BLaER1 treated with 17β-estradiol and CSF1 and Interleukin-3, amounts not matched to agents 10 nM and 100 nM (cell line): ENCODE measurements at regions not wholly inside any gene's neighbourhood (a gene's known extent, or its start where the extent isn't known, plus 50 kb on each side); places are given as distances from the start of the nearest gene placed in this dataset.

Experiments used
- H3K27ac ChIP-seq, 11 experiments: shearing (Covaris generic); formaldehyde crosslinking; 2 replicates each; pipeline ENCODE4 v1.8.1; 2022
- H3K27me3 ChIP-seq, 11 experiments: shearing (Covaris generic); formaldehyde crosslinking; 2 replicates each; pipeline ENCODE4 v1.8.1; 2022
- H3K36me3 ChIP-seq, 11 experiments: shearing (Covaris generic); formaldehyde crosslinking; 2 replicates each; pipeline ENCODE4 v1.8.1; 2022
- H3K4me1 ChIP-seq, 10 experiments: shearing (Covaris generic); formaldehyde crosslinking; 2 replicates each; pipeline ENCODE4 v1.8.1; 2022
- H3K4me2 ChIP-seq, 11 experiments: shearing (Covaris generic); formaldehyde crosslinking; 2 replicates each; pipeline ENCODE4 v1.8.1; 2022
- H3K4me3 ChIP-seq, 10 experiments: shearing (Covaris generic); formaldehyde crosslinking; 2 replicates each; pipeline ENCODE4 v1.8.1; 2022
- H3K9ac ChIP-seq, 11 experiments: shearing (Covaris generic); formaldehyde crosslinking; 2 replicates each; pipeline ENCODE4 v1.8.1; 2022
- H3K9me3 ChIP-seq, 11 experiments: shearing (Covaris generic); formaldehyde crosslinking; replicated peaks in 1 of 11; 2 replicates each; pipeline ENCODE4 v1.8.1; 2022
- H4K20me1 ChIP-seq, 11 experiments: shearing (Covaris generic); formaldehyde crosslinking; 2 replicates each; pipeline ENCODE4 v1.8.1; 2022
- Cebpa-rat ChIP-seq, 11 experiments: shearing (Covaris generic); IDR thresholded peaks; 2 replicates each; pipeline ENCODE4 v1.8.1; 2022

DNA sequence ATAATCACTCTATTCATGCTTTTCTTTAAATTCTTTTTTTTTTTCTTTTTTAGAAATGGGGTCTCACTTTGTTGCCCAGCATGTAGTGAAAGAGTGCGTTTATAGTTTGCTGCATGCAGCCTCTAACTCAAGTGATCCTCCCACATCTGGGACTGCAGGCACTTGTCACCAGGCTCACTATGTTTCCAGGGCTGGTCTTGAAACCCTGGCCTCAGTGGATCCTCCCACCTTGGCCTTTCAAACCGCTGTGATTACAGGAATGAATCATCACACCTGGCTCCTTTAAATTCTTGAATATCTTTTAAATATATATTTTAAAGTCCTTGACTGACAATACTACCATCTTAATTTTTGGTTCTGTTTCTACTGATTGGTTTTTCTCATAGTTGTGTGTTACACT is 591.6 kb upstream of the KCND2 start:
- no peaks in the 10 kb centered on the region for H3K27me3 ChIP-seq
- TF ChIP-seq Cebpa-rat (IDR thresholded peaks at IDR 0.05) = no peak
- no peaks in the 10 kb centered on the region for H4K20me1 ChIP-seq
- H3K4me1 ChIP-seq = no peaks in the 10 kb centered on the region
- H3K9me3 ChIP-seq = no peaks in the 10 kb centered on the region
- no peak overlapping the region for H3K4me3 ChIP-seq
- H3K27ac ChIP-seq = no peak overlapping the region
- no peaks in the 10 kb centered on the region for H3K36me3 ChIP-seq
- no peak overlapping the region for H3K4me2 ChIP-seq
- no peak overlapping the region for H3K9ac ChIP-seq

GRCh38 chr7:119684763-119685162 is 588.2 kb upstream of the KCND2 start:
- no peak for TF ChIP-seq Cebpa-rat (IDR thresholded peaks at IDR 0.05)
- H3K4me1 ChIP-seq = no peaks in the 10 kb centered on the region
- no peak overlapping the region for H3K4me2 ChIP-seq
- no peaks in the 10 kb centered on the region for H3K36me3 ChIP-seq
- H3K9me3 ChIP-seq = no peaks in the 10 kb centered on the region
- H3K27ac ChIP-seq = no peak overlapping the region
- no peaks in the 10 kb centered on the region for H3K27me3 ChIP-seq
- no peak overlapping the region for H3K9ac ChIP-seq
- H4K20me1 ChIP-seq = no peaks in the 10 kb centered on the region
- H3K4me3 ChIP-seq = no peak overlapping the region

DNA sequence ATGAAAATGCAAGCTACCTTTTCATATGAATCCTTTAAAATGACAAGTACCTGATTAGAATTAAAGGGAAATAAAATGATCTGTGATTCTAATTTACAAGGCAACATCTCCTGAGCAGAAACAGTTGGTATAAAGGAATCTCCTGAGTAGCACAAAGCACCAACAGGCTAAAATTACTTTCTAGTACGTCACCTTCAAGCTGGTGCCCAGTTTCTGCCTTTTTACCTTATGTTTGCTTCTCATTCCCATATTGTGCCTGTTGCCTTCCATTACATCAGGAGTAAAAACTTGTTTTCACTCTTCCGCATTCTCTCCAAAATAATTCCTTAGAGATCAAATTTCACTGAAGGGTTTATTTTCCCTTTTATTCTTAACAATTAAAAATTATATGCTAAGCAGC is 587.1 kb upstream of the KCND2 start:
- Histone ChIP-seq H3K9ac (no peak overlapping the region), H3K9me3 (no peaks in the 10 kb centered on the region), H3K27me3 (no peaks in the 10 kb centered on the region), H3K36me3 (no peaks in the 10 kb centered on the region), H3K4me1 (no peaks in the 10 kb centered on the region), H3K4me3 (no peak overlapping the region), H3K4me2 (no peak overlapping the region), H4K20me1 (no peaks in the 10 kb centered on the region), H3K27ac (no peak overlapping the region)
- TF ChIP-seq Cebpa-rat (IDR thresholded peaks at IDR 0.05) = no peak

- Histone ChIP-seq H3K27me3 (no peaks in the 10 kb centered on the region), H3K4me1 (no peaks in the 10 kb centered on the region), H3K9ac (no peak overlapping the region), H3K4me3 (no peak overlapping the region), H3K9me3 (no peaks in the 10 kb centered on the region), H3K36me3 (no peaks in the 10 kb centered on the region), H3K27ac (no peak overlapping the region), H4K20me1 (no peaks in the 10 kb centered on the region), H3K4me2 (no peak overlapping the region)
- no peak for TF ChIP-seq Cebpa-rat (IDR thresholded peaks at IDR 0.05)
Measured at GRCh38 chr7:119688831-119689230, 584.1 kb upstream of the KCND2 start.

DNA sequence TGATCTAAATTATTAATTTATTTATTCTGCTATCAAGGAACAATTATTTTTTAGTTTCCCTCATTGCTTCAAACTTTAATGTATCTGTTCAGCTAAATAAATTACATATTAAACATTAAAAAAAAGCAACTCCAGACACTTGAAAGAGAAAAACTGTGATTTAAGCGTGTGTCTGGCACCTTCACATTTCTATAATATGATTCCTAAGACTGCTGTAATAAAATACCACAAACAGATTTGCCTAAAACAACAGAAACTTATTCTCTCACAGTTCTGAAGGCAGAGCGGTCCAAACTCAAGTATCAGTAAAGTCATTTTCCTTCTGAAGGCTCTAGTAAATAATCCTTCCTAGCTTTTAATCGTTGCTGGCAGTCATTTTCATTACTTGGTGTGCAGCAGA is 580.4 kb upstream of the KCND2 start:
- Histone ChIP-seq H3K4me3 (no peak overlapping the region), H3K27ac (no peak overlapping the region), H3K4me2 (no peak overlapping the region), H3K36me3 (no peaks in the 10 kb centered on the region), H3K9me3 (no peaks in the 10 kb centered on the region), H3K9ac (no peak overlapping the region), H3K27me3 (no peaks in the 10 kb centered on the region), H4K20me1 (no peaks in the 10 kb centered on the region), H3K4me1 (no peaks in the 10 kb centered on the region)
- no peak for TF ChIP-seq Cebpa-rat (IDR thresholded peaks at IDR 0.05)

- Histone ChIP-seq H3K27me3 (no peaks in the 10 kb centered on the region), H3K9ac (no peak overlapping the region), H4K20me1 (no peaks in the 10 kb centered on the region), H3K9me3 (no peaks in the 10 kb centered on the region), H3K27ac (no peak overlapping the region), H3K36me3 (no peaks in the 10 kb centered on the region), H3K4me3 (no peak overlapping the region), H3K4me1 (no peaks in the 10 kb centered on the region), H3K4me2 (no peak overlapping the region)
- TF ChIP-seq Cebpa-rat (IDR thresholded peaks at IDR 0.05) = no peak
Measured at GRCh38 chr7:119694506-119694905, 578.5 kb upstream of the KCND2 start.

DNA sequence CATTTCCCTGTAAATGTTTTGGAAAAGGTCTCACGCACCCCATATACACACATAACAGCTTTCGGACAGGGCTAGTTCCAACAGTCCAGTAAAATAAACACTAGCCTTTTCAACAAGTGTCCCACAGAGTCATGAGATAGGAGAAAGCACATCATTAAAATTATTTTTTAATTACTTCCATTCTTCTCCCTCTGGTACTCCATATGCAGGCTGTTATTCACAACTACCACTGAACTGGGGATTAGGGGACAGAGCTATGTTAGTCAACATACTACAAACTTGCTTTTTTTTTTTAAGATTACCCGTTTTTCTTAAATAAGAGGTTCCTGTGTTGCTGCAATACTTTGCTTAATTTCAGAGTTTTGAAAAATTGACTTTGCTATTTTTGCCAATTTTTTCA is 576.6 kb upstream of the KCND2 start:
- Histone ChIP-seq H3K27ac (no peak overlapping the region), H3K4me1 (no peaks in the 10 kb centered on the region), H4K20me1 (no peaks in the 10 kb centered on the region), H3K4me2 (no peak overlapping the region), H3K27me3 (no peaks in the 10 kb centered on the region), H3K9me3 (no peaks in the 10 kb centered on the region), H3K4me3 (no peak overlapping the region), H3K36me3 (no peaks in the 10 kb centered on the region), H3K9ac (no peak overlapping the region)
- no peak for TF ChIP-seq Cebpa-rat (IDR thresholded peaks at IDR 0.05)

DNA sequence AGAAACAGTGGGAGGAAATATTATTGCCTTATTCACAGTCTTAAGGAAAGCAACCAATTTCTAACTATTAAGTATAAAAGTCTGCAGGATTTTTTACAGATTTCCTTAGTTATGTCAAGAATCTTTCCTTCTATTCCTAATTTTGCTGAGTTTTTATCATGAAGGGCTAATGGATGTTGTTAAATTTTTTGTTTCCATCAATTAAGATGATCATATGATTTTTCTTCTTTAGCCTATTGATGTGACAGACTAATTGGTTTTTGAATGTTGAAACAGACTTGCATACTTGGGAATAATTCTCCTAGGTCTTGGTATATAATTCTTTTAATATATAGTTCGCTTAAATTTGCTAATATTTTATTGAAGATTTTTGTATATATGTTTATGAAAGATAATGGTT is 569.1 kb upstream of the KCND2 start:
- TF ChIP-seq Cebpa-rat (IDR thresholded peaks at IDR 0.05) = no peak
- peaks cover 0 to 8% (median 6%) of the 10 kb centered on the region in 10 experiments; a peak in 10 of 20 replicates for H3K4me1 ChIP-seq
- no peak overlapping the region for H3K4me3 ChIP-seq

GRCh38 chr7:119706608-119707007 is 566.4 kb upstream of the KCND2 start:
- Histone ChIP-seq H3K27ac (no peak overlapping the region), H3K27me3 (no peaks in the 10 kb centered on the region), H3K4me1 (peaks cover 0 to 8% (median 6%) of the 10 kb centered on the region in 10 experiments; a peak in 10 of 20 replicates), H3K9ac (no peak overlapping the region), H3K9me3 (no peaks in the 10 kb centered on the region), H3K4me3 (no peak overlapping the region), H3K4me2 (peak overlapping the region in 10 of 11 experiments; percentile 14 to 48 (median 22); a peak in 12 of 22 replicates), H3K36me3 (no peaks in the 10 kb centered on the region), H4K20me1 (no peaks in the 10 kb centered on the region)
- TF ChIP-seq Cebpa-rat (IDR thresholded peaks at IDR 0.05) = no peak

More for the DNA sequence above, 569.1 kb upstream of the KCND2 start:
- no peak overlapping the region for H3K4me2 ChIP-seq
- H3K27ac ChIP-seq = no peak overlapping the region
- H4K20me1 ChIP-seq = no peaks in the 10 kb centered on the region
- H3K9me3 ChIP-seq = no peaks in the 10 kb centered on the region
- no peaks in the 10 kb centered on the region for H3K27me3 ChIP-seq
- no peaks in the 10 kb centered on the region for H3K36me3 ChIP-seq
- no peak overlapping the region for H3K9ac ChIP-seq

DNA sequence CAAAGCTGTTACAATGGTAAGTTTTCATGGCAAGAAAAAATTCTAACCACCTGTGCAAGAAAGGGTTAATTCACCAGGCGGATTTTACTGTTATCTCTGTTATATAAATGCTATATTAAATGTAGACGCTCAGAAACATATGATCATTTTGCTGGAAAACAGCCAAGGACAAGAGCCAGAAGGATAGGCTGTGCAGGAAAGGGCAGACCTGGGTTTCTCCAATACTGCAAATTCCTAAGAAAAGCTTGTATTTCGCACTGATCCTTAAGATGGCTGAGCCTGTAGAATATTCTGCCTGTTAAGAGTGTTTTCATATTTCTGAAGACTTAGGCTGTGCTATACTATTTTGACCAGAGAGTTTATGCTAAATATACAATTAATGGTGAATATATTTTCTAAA is 564.1 kb upstream of the KCND2 start:
- H3K27ac ChIP-seq = no peak overlapping the region

More for the DNA sequence above, 564.1 kb upstream of the KCND2 start:
- no peak overlapping the region for H3K4me2 ChIP-seq
- H3K4me3 ChIP-seq = no peak overlapping the region
- H3K9me3 ChIP-seq = no peaks in the 10 kb centered on the region
- no peaks in the 10 kb centered on the region for H3K27me3 ChIP-seq
- TF ChIP-seq Cebpa-rat (IDR thresholded peaks at IDR 0.05) = no peak
- H4K20me1 ChIP-seq = no peaks in the 10 kb centered on the region
- H3K9ac ChIP-seq = no peak overlapping the region
- peaks cover 0 to 8% (median 6%) of the 10 kb centered on the region in 10 experiments; a peak in 10 of 20 replicates for H3K4me1 ChIP-seq
- no peaks in the 10 kb centered on the region for H3K36me3 ChIP-seq
